ENCODE measurements at regions not wholly inside any gene's neighbourhood (a gene's known extent, or its start where the extent isn't known, plus 50 kb on each side); places are given as distances from the start of the nearest gene placed in this dataset.

DNA sequence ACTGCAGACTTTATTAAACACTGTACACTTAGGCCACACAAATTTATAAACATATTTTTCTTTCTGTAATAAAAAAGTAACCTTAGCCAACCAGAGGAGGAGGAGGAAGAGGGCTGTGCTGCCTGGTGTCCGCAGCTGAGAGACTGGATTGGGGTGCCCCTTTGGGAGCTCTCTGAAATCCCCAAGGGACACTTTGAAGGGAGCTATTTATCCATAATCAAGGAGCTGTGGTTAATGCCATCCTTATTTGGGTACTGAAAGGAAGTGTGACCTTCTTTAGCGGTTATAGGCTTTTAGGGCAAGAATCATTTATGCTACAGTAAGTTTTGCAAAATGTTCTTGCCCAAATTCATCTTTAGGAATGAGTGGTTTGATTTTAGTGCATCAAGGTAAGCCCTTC, 125.8 kb downstream of the RASSF10 start:
- TF ChIP-seq ZNF8 (CRISPR knock-in tag; IDR thresholded peaks at IDR 0.05), result no peak
- no peak for TF ChIP-seq CSRNP3 (CRISPR knock-in tag; IDR thresholded peaks at IDR 0.05)
- TF ChIP-seq ARNTL (CRISPR knock-in tag; IDR thresholded peaks at IDR 0.05; ENCODE audit: borderline replicate concordance, low read depth), result no peak
- TF ChIP-seq PATZ1 (CRISPR knock-in tag; IDR thresholded peaks at IDR 0.05; ENCODE audit: borderline replicate concordance), result no peak
- TF ChIP-seq ZNF565 (CRISPR knock-in tag; conservative IDR thresholded peaks at IDR 0.05; ENCODE audit: low read depth), result no peak
